NCI-H69 (cell line): ENCODE measurements at regions not wholly inside any gene's neighbourhood (a gene's known extent, or its start where the extent isn't known, plus 50 kb on each side); places are given as distances from the start of the nearest gene placed in this dataset.
"Not testable (repeated sequence)": the region's sequence is repeated elsewhere in the genome, so short reads cannot be mapped to it uniquely, and the experiment has no call there.

Source experiments
- DNase-seq: peaks from one replicate; lab custom pipeline; 2025; lab: John Stamatoyannopoulos, UW

DNA sequence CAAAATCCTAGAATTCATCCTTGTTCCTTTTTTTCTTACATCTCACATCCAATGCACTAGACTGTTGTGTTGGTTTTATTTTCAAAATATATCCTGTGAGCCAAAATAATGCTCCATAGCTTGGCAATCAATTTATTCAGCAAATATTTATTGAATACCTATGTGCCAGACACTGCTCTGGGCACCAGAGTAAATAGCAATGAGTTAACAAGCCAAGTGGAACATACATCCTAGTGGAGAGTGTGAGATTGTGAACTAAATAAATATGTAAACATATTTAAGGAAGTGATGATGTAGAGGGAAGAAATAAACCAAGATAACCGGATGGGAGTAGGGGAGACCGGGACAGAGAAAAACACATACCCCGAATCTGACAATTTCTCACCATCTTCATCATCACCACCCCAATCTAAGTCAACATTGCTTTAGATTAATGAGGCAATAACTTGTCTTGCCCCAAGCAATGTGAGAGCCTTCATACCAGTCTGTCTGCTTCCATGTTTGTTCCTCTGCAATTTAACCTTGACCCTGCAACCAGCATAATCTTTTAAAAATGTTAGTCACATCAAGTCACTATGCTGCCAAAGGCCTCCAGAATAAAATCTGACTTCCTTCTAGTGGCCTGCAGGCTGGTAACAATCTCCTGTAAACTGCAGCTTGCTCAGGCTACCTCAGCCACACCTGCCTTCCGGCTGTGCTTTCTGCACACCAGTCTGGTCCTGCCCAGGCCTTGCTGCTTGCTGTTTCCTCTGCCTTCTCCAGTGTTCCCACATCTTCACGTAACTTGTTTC is 199.2 kb downstream of the DLEU7 start:
- peak; percentile 6 for DNase-seq

GRCh38 chr13:50645092-50645491 is 198.4 kb downstream of the DLEU7 start:
- DNase-seq = no peak

GRCh38 chr13:50646070-50646469 is 197.4 kb downstream of the DLEU7 start:
- DNase-seq = no peak

- no peak for DNase-seq
Observed at GRCh38 chr13:50649211-50649610, 194.3 kb downstream of the DLEU7 start.

DNA sequence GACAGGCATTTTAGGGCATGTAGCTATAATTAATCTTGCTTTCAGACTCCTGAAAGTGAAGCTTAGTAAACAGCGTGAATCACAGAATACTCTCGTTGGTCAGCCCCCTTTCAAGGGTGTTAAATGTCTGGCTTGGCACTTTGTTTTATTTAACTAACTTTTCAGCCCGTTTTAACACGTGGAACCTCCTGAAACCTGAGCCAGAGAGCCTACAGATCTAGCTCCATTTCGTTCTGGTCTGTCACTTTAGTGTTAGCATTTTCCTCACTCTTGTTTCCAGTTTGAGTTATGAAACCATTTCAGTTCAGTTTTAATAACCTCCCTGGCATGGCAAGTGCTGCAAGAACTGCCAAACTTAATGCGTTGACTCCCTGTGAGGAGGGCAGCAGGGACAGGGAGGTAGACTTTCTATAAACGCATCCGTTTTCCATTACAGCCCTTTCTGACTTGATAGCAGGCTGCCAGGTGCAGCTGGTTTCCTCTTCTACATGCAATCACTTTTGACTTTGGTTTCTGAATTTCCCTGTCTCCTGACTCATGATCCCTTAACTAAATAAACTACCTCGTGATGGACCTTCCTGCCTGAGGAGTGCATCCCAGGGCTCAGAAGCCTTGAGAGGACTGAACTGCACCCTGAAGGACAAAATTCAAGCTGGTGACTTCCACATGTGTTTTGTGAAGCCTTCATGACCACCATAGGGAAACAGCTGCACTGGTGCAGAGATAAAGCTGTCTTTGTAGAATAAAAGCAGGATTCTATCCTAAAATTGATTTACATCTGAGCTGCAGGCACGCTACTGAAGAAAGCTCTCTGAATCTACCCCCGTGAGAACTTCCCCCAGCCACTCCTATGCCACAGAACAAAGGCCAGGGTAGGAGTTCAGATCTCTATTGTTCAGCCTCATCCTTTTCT is 192.6 kb downstream of the DLEU7 start:
- peak; percentile 67 for DNase-seq

DNA sequence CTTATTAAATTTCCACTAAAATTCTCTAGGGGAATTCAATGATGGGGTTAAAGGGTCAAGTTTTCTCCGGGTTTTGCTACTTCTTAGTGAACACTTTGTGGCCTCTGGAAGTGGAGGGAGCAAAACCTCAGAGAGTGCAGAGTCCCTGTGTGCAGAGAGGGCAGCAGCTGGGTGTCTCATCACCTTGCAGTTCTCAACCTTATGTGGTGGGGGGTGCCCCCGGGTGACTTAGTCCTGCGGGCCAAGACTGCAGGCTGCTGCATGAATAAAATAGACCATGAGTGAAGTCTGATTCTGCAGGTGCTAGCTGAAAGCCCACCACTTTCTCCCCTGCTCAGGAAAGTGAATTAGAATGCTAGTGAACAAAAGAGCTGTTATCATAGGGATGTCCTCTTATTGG is 191.6 kb downstream of the DLEU7 start:
- DNase-seq = no peak

DNA sequence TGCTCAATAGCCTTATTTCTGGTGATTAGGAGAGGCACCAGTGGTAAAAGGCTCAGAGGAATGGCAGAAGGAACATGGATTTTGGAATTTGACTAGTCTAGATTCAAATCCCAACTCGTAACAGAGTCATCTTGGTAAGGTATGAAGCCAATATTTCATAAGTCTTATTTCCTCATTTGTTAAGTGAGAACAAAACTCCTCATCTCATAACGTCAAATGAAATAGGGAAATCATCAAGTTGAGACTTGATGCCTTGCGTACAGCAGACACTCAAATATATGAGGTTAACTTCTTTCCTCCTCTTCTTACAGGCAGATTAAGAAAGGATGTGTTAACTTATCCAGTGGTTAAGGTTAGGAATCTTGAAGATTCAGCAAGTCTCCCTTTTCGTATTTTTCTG is 189.2 kb downstream of the DLEU7 start:
- DNase-seq = no peak

- not testable (repeated sequence) for DNase-seq
Observed at GRCh38 chr13:50661881-50662280, 181.6 kb downstream of the DLEU7 start.

DNA sequence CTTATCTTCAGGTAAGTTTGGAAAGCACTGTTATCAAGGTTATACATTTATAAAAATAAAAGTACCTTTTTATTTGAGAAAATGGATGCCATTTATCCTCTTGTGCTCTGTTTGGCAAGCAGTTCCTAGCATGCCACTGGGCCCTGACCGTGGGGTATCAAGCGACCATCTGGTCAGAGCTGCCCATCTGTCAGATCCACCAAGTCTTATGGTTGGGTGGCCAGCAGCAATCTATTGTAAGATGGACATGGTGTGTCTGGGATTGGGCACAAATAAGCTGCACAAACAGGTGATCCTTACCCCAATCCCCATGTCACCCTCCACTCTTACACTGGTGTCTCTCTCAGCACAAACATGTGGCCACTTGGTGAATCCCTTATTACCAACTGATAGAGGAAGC is 178.5 kb downstream of the DLEU7 start:
- peak; percentile 26 for DNase-seq

- DNase-seq = no peak
Observed at GRCh38 chr13:50668049-50668448, 175.4 kb downstream of the DLEU7 start.

DNA sequence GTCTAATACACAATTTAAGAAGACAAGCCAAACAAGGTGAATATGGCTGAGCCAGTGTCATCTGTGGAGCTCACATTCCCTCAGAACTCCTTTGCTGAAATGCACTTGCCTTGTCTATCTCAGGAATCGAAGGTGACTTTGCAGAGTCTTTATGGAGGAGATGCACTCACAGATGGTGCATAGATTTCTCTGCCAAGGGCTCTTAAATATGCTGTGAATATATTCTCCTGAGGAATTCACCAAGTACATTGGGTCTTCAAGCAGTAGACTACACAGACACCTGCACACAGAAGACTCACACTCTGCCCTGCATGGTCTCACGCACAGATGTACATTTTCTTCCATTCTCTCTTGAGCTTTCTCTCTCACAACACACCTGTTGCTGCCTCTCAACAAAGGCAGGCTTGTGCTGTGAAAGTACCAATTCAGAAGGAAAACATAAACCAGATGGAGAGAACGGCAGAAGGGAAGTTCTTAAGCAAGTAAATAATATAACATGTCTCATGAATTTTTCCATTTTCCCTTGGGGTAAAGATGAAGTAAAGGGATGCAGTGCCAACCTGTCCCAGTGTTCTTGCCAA is 174.7 kb downstream of the DLEU7 start:
- peak; percentile 67 for DNase-seq

GRCh38 chr13:50670272-50670671 is 173.2 kb downstream of the DLEU7 start:
- DNase-seq = no peak

GRCh38 chr13:50670847-50671496 is 172.5 kb downstream of the DLEU7 start:
- DNase-seq = no peak

DNA sequence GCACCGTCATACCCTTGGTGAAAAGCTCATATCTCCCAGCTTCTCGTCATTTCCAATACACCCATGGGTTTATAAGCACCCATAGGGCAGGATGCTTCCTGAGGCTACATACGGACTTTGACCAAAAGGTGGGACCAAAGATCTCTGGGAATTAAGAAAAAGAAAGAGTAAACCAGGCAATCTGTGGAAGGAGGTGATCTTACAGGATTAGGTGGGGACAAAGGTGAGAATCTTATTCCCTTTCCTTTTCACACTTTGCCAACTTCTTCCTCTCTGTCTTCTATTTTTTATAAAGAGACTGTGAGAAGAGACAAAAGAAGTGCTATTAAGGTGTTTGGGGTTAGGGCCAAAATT is 172.0 kb downstream of the DLEU7 start:
- DNase-seq = no peak

DNA sequence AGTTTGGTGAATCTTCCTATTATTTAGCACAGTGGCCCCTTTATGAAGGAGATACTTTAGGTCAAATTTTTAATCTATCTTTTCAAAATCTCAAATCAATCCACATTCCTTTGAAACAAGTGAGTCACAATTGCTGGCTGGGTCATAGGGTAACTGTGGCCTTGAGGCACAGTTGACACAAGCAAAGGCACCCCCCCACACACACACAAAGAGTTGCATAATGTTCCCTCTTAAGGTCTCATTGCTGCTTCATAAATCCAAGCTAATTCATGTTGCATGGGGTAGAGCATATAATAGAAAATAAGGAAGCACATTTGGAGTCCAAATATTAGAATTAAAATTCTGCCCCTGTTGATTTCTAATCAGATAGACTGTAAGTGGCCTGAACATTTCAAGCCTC is 171.5 kb downstream of the DLEU7 start:
- DNase-seq = no peak

DNA sequence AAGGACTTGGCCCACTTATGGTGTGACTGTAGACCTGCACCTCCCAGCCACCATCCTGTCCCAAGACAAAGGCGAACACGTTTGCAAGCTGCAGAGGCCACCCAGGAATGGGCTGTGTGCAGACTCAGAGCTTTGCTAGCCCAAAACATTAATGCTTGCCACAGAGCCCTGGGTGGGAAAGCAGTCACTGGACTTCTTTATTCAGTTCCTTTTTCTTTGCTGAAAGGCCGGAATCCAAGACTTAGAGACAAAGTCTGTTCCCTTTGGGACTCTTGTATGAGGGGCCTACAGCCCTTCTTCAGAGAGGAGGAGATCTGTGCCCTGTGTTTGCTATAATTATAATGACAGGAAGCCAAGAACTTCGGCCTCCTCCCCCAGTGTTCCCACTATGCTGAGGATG is 167.8 kb downstream of the DLEU7 start:
- no peak for DNase-seq

- no peak for DNase-seq
Observed at GRCh38 chr13:50676602-50677001, 166.9 kb downstream of the DLEU7 start.

DNA sequence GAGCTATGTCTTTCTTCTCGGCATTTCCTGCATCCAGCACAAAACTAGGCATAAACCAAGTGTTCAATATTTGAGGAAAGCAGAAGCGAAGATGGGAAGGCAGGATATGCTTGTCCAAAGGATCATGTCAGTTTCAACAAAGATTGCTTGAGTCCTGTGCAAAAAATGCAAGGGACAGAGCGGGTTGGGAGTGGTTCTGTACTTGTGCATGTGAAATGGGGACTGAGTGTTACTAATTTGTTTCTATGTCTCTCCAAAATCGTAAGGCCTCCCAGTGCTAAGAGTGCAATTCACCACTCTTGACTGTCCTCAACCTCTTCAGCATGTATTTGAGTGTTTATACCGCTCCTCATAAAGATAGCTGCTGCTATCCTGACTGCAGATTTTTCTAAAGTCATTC is 166.2 kb downstream of the DLEU7 start:
- DNase-seq = no peak

GRCh38 chr13:50677687-50678463 is 165.6 kb downstream of the DLEU7 start:
- DNase-seq = peak; percentile 65

- no peak for DNase-seq
Observed at GRCh38 chr13:50678464-50679162, 164.9 kb downstream of the DLEU7 start.

- DNase-seq = no peak
Observed at GRCh38 chr13:50679321-50679720, 164.2 kb downstream of the DLEU7 start.
